Psoas muscle (tissue), 7 donors: ENCODE measurements at regions not wholly inside any gene's neighbourhood (a gene's known extent, or its start where the extent isn't known, plus 50 kb on each side); places are given as distances from the start of the nearest gene placed in this dataset.

Experiments
- ATAC-seq, 4 donors: fragments of 200-7000 bp; cut with Tn5 transposase; one replicate each; pipeline ENCODE4 v1.9.1; 2020; ENCODE audit warnings: moderate library complexity in 3 of 4, mild to moderate bottlenecking in 2 of 4
- DNase-seq, 2 donors: peaks; one replicate each; pipeline ENCODE4 v3.0.0-alpha.2; 2020
- H3K27ac ChIP-seq: fragments of 200-600 bp; one replicate; pipeline ENCODE4 v1.8.0; 2022
- H3K27me3 ChIP-seq, 3 donors: fragments of 200-600 bp in 1 of 3; one replicate each; pipeline versions ENCODE4 v1.6.1 to v1.8.0; 2013 to 2022; ENCODE audit warnings: low read length in 2 of 3, mild to moderate bottlenecking in 2 of 3, moderate library complexity in 1 of 3; ENCODE audit not compliant: insufficient read depth in 3 of 3
- H3K36me3 ChIP-seq, 2 donors: fragments of 200-600 bp in 1 of 2; one replicate each; pipeline versions ENCODE4 v1.6.1 to v1.8.0; 2013 to 2022; ENCODE audit warnings: low read depth in 1 of 2, mild to moderate bottlenecking in 1 of 2, moderate library complexity in 1 of 2; ENCODE audit not compliant: insufficient read depth in 1 of 2
- H3K4me1 ChIP-seq: fragments of 200-600 bp; one replicate; pipeline ENCODE4 v1.8.0; 2022
- H3K4me3 ChIP-seq: fragments of 200-600 bp; one replicate; pipeline ENCODE4 v1.8.0; 2022; ENCODE audit warnings: mild to moderate bottlenecking
- H3K9me3 ChIP-seq: fragments of 200-600 bp; one replicate; pipeline ENCODE4 v1.8.0; 2022
- WGBS, 3 donors: extraction: QIAGEN DNeasy Blood & Tissue Kit; methylation state at CpG; one replicate each; pipeline versions ENCODE4 v1.1.6 to v1.1.7; 2013; 5-methylcytosine and 5-hydroxymethylcytosine counted together
- intact Hi-C, 2 donors: fragments of 100-400 bp; cut with DNase I; formaldehyde crosslinking; loops; one replicate each; pipeline versions ENCODE4 v1.11.0 to v1.14.2; 2022
- TF ChIP-seq, protein P1 (sequence below): fragments of 200-600 bp; IDR thresholded peaks from one replicate; pipeline ENCODE4 v1.8.0; 2022; ENCODE audit warnings: antibody characterized with exemption
- donor health status: healthy with polysubstance abuse.
- donor health status: DM: no; HTN: no; CAD: no; lungs with moderate emphysema.
- donor health status: Bipolar disorder and iron deficiency.
- donor health status: healthy.
- donor health status: DM: yes; HTN: yes; CAD: no.
- donor health status: DM: no; HTN: no; CAD: no.
- donor health status: DM: yes; HTN: yes; CAD: no.

DNA sequence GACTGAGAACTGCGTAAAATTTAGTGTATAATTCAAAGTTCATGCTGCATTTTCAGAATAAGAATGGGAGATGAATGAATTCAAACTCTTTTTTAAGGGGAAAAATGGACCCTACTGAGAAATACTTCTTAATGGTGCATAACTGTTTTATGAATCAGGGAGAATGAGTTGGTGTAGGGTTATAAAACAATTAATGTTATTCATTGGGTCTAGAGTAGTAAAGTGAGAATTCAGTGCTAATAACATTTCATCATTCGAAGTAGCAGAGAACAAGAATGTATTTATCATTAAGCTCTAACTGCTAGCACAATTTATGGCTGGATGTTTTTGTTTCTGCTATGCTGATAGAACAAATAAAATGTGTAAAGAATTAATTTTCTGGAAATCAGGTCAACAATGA is 310.2 kb downstream of the SLITRK5 start:
- no peak overlapping the region for H3K27ac ChIP-seq
- DNase-seq, result no peak
- no peaks in the 10 kb centered on the region for H3K36me3 ChIP-seq
- no peaks in the 10 kb centered on the region for H3K4me1 ChIP-seq
- no peak overlapping the region for H3K4me3 ChIP-seq
- no peak for ATAC-seq
- no peaks in the 10 kb centered on the region for H3K27me3 ChIP-seq
- WGBS, 3 donors, result 24 to 42% (median 27%) methylated on average over 2 of the region's 2 CpGs
- intact Hi-C loops, result loop anchor here in 1 of 2 donors (5.0 kb wide), 1 partner anchor 1726 kb away; no protein-coding TSS in a partner anchor
- H3K9me3 ChIP-seq, result no peaks in the 10 kb centered on the region
- TF ChIP-seq, protein P1, sequence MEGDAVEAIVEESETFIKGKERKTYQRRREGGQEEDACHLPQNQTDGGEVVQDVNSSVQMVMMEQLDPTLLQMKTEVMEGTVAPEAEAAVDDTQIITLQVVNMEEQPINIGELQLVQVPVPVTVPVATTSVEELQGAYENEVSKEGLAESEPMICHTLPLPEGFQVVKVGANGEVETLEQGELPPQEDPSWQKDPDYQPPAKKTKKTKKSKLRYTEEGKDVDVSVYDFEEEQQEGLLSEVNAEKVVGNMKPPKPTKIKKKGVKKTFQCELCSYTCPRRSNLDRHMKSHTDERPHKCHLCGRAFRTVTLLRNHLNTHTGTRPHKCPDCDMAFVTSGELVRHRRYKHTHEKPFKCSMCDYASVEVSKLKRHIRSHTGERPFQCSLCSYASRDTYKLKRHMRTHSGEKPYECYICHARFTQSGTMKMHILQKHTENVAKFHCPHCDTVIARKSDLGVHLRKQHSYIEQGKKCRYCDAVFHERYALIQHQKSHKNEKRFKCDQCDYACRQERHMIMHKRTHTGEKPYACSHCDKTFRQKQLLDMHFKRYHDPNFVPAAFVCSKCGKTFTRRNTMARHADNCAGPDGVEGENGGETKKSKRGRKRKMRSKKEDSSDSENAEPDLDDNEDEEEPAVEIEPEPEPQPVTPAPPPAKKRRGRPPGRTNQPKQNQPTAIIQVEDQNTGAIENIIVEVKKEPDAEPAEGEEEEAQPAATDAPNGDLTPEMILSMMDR, result no peak

DNA sequence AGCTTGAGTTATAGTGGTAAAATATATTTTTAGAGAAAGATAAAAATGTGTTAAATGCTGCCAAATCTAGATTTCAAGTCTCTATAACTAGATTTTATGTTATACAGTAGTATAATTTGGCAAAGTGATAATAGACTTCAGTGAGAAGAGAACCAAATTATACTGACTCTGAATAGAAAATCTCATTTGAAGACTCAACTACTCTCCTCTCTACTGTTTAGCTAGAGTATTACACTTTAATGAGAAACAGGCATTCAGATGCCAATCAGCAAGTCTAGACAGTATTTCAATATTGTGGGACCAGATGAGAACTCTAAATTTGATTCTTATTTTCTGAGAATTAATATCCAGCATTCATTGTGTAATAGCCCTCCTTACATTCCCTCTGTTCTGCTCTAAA is 311.2 kb downstream of the SLITRK5 start:
- Histone ChIP-seq H3K9me3 (no peaks in the 10 kb centered on the region), H3K36me3 (no peaks in the 10 kb centered on the region), H3K27me3 (no peaks in the 10 kb centered on the region), H3K4me1 (no peaks in the 10 kb centered on the region), H3K4me3 (no peak overlapping the region), H3K27ac (no peak overlapping the region)
- DNase-seq, result no peak
- TF ChIP-seq, protein P1, result no peak
- intact Hi-C loops, result loop anchor here in 1 of 2 donors (5.0 kb wide), 1 partner anchor 1725 kb away; no protein-coding TSS in a partner anchor
- no peak for ATAC-seq

DNA sequence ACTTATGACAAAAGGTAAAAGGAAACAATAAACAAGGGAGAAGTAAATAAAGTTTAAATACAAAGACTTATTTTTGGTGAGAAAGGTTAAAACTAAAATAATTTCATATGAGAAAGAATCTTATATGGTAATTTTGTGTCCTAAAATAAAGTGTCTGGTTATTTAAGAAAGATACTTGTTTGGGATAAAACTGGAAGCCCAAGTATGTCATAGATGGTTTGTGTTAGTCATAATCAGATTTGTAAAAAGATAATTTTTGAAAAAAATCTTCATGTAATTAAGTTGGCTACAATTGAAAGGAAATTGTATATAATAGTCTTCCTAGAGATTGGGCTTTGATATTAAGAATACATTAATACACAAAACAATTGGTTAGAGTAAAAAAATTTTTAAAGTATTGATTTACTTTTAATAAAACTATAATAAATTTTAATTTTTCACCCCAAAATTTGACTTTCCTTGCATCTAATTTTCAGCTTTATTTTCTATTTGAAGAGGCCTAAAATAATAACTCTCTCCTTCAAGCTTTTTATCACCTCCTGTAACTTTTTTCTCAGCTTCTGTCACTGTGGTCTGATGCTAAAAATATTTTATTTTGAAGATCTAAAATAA is 315.6 kb downstream of the SLITRK5 start:
- TF ChIP-seq, protein P1, result no peak
- no peaks in the 10 kb centered on the region for H3K4me1 ChIP-seq
- ATAC-seq (no peak), DNase-seq (no peak)
- H3K27ac ChIP-seq, result no peak overlapping the region
- no peaks in the 10 kb centered on the region for H3K9me3 ChIP-seq
- H3K36me3 ChIP-seq, result no peaks in the 10 kb centered on the region
- H3K4me3 ChIP-seq, result no peak overlapping the region
- H3K27me3 ChIP-seq, result no peaks in the 10 kb centered on the region
- intact Hi-C loops, result no loop called here

DNA sequence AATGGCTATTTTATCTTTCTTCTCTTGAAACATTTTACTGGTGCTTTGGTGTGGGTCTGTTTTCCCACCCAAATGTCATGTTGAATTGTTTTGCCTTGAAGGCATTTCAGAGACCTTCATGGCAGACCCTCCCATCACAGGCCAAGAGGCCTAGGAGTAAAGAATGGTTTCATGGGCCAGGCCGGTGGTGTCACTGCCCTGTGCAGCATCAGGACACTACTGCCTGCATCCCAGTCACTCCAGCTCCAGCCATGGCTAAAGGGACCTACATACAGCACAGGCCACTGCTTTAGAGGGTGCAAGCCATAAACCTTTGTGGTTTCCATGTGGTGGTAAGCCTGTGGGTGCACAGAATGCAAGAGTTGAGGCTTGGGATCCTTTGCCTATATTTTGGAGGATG is 326.9 kb downstream of the SLITRK5 start:
- Histone ChIP-seq H3K9me3 (no peaks in the 10 kb centered on the region), H3K4me3 (no peak overlapping the region), H3K27me3 (no peaks in the 10 kb centered on the region), H3K36me3 (no peaks in the 10 kb centered on the region), H3K27ac (no peak overlapping the region), H3K4me1 (no peaks in the 10 kb centered on the region)
- WGBS, 3 donors, result 90 to 96% (median 93%) methylated on average over 1 of the region's 1 CpG
- ATAC-seq (no peak), DNase-seq (no peak)
- intact Hi-C loops, result no loop called here
- TF ChIP-seq, protein P1, result no peak

DNA sequence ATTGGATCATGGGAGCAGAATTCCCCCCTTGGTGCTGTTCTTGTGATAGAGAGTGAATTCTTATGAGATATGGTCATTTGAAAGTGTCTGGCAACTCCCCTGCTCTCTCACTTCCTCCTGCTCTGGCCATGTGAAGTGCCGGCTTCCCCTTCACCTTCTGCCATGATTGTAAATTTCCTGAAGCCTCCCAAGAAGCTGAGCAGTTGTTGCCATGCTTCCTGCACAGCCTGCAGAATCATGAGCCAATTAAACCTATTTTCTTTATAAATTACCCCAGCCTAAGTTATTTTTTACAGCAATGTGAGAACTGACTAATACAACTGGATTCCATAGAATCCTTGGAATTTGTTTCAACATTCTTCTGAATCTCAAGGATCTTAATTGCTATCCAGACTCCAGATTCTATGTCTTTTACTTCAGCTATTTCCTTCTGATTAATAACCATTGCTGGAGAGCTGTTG is 328.1 kb downstream of the SLITRK5 start:
- Histone ChIP-seq H3K4me3 (no peak overlapping the region), H3K4me1 (no peaks in the 10 kb centered on the region), H3K9me3 (no peaks in the 10 kb centered on the region), H3K36me3 (no peaks in the 10 kb centered on the region), H3K27ac (no peak overlapping the region), H3K27me3 (no peaks in the 10 kb centered on the region)
- no peak for DNase-seq
- WGBS, 3 donors, result 30 to 57% (median 38%) methylated on average over 1 of the region's 1 CpG
- intact Hi-C loops, result no loop called here
- ATAC-seq, result no peak
- TF ChIP-seq, protein P1, result no peak
